GM12878 (cell line): ENCODE measurements at regions not wholly inside any gene's neighbourhood (a gene's known extent, or its start where the extent isn't known, plus 50 kb on each side); places are given as distances from the start of the nearest gene placed in this dataset.

Source experiments
- ATAC-seq: fragments of 200-7000 bp; cut with Tn5 transposase; 3 replicates; pipeline ENCODE4 v1.9.1; 2020; ENCODE audit warnings: mild to moderate bottlenecking, moderate library complexity
- BruUV-seq: library from RNA; stranded (reverse); fragments of 400-500 nt; replicated peaks from 2 replicates; lab custom pipeline; 2021; lab: Mats Ljungman, UMichigan
- CTCF ChIA-PET: fragments of 300-600 bp; sonication (Branson Sonifier 250); formaldehyde crosslinking; extraction: SDS; loops from one replicate; lab custom pipeline; 2021; ENCODE audit warnings: inconsistent platforms; lab: Yijun Ruan, JAX
- POLR2A ChIA-PET: fragments of 350-600 bp; formaldehyde crosslinking; extraction: SDS; loops from one replicate; lab custom pipeline; 2021; ENCODE audit warnings: inconsistent platforms; lab: Charles Lee
- RAD21 ChIA-PET: fragments of 300-600 bp; sonication (Branson Sonifier 250); formaldehyde crosslinking; loops from one replicate; lab custom pipeline; 2023; ENCODE audit warnings: antibody characterized with exemption; ENCODE audit not compliant: unreplicated experiment; lab: Charles Lee
- SMC1A ChIA-PET: fragments of 300-600 bp; sonication (Branson Sonifier 250); formaldehyde crosslinking; loops from one replicate; lab custom pipeline; 2023; ENCODE audit not compliant: unreplicated experiment, uncharacterized antibody; lab: Charles Lee
- DNase-seq: peaks from one replicate; pipeline ENCODE4 v3.0.0-alpha.2; 2011; ENCODE audit warnings: low read depth, low spot score
- FAIRE-seq: peaks from 3 replicates; lab custom pipeline; 2011; peaks lifted over from hg19 to GRCh38; lab: Jason Lieb, UNC
- H2AFZ ChIP-seq: 2 replicates; pipeline ENCODE4 v1.6.0; 2011; ENCODE audit warnings: low read depth, low read length, control low read depth; ENCODE audit not compliant: control insufficient read depth
- H3K27ac ChIP-seq: 2 replicates; pipeline ENCODE4 v1.5.1; 2011; ENCODE audit warnings: control low read depth; ENCODE audit not compliant: control insufficient read depth, insufficient read depth
- H3K27me3 ChIP-seq, 2 experiments: replicated peaks in 1 of 2; 2 replicates each; pipeline versions ENCODE4 v1.6.0 to v1.6.1; 2011; ENCODE audit warnings: low read length in 1 of 2; ENCODE audit not compliant: control insufficient read depth in 2 of 2, insufficient read depth in 2 of 2
- H3K36me3 ChIP-seq, 2 experiments: 2 replicates each; pipeline ENCODE4 v1.5.1; 2011; ENCODE audit warnings: low read length in 1 of 2; ENCODE audit not compliant: control insufficient read depth in 2 of 2, insufficient read depth in 2 of 2
- H3K4me1 ChIP-seq: 2 replicates; pipeline ENCODE4 v1.6.1; 2011; ENCODE audit warnings: mild to moderate bottlenecking, low read length, moderate library complexity, mixed read lengths; ENCODE audit not compliant: control insufficient read depth, insufficient read depth
- H3K4me2 ChIP-seq: 2 replicates; pipeline ENCODE4 v1.6.0; 2011; ENCODE audit warnings: control low read depth; ENCODE audit not compliant: control insufficient read depth, insufficient read depth
- H3K4me3 ChIP-seq: fragments of 200-600 bp; sonication (generic); 2 replicates; pipeline ENCODE4 v1.5.1; 2016
- H3K79me2 ChIP-seq: 2 replicates; pipeline ENCODE4 v1.6.0; 2011; ENCODE audit warnings: low read length; ENCODE audit not compliant: control insufficient read depth, insufficient read depth
- H3K9ac ChIP-seq: 2 replicates; pipeline ENCODE4 v1.8.0; 2011; ENCODE audit warnings: low read length, control low read depth, mixed read lengths; ENCODE audit not compliant: control insufficient read depth, insufficient read depth
- H3K9me3 ChIP-seq: replicated peaks from 3 replicates; pipeline ENCODE4 v1.5.1; 2011; ENCODE audit warnings: mild to moderate bottlenecking, low read length; ENCODE audit not compliant: control insufficient read depth, insufficient read depth
- H4K20me1 ChIP-seq: 2 replicates; pipeline ENCODE4 v1.6.0; 2011; ENCODE audit not compliant: control insufficient read depth, insufficient read depth
- ATF3 ChIP-seq: IDR thresholded peaks from 2 replicates; pipeline ENCODE4 v1.6.1; 2011; ENCODE audit warnings: low read depth, mild to moderate bottlenecking, low read length, moderate library complexity, borderline replicate concordance; ENCODE audit errors: extremely low read depth
- CBFB ChIP-seq: IDR thresholded peaks from 2 replicates; pipeline ENCODE4 v1.6.1; 2016; ENCODE audit warnings: antibody characterized with exemption, low read depth
- DPF2 ChIP-seq: fragments of 450-650 bp; IDR thresholded peaks from 2 replicates; pipeline ENCODE4 v1.6.1; 2017; ENCODE audit warnings: mild to moderate bottlenecking
- ESRRA ChIP-seq: IDR thresholded peaks from 2 replicates; pipeline ENCODE4 v1.6.1; 2012; ENCODE audit warnings: mild to moderate bottlenecking, low read length, improper control_type of control experiment
- NFYB ChIP-seq: IDR thresholded peaks from 2 replicates; pipeline ENCODE4 v1.6.1; 2011; ENCODE audit warnings: low read depth, mild to moderate bottlenecking, low read length, improper control_type of control experiment, moderate library complexity; ENCODE audit not compliant: insufficient read depth
- SRF ChIP-seq, 2 experiments: IDR thresholded peaks; 2 replicates each; pipeline ENCODE4 v1.6.1; 2011; ENCODE audit warnings: low read depth in 2 of 2, low read length in 2 of 2, mild to moderate bottlenecking in 1 of 2, moderate library complexity in 1 of 2
- TCF12 ChIP-seq: IDR thresholded peaks from 2 replicates; pipeline ENCODE4 v1.6.1; 2011; ENCODE audit warnings: low read depth, mild to moderate bottlenecking, low read length
- TCF3 ChIP-seq: IDR thresholded peaks from 2 replicates; pipeline ENCODE4 v1.6.1; 2012; ENCODE audit warnings: low read depth, mild to moderate bottlenecking, low read length, borderline replicate concordance; ENCODE audit not compliant: insufficient read depth
- ZBTB40 ChIP-seq: fragments of 450-650 bp; IDR thresholded peaks from 2 replicates; pipeline ENCODE4 v1.6.1; 2016; ENCODE audit warnings: mild to moderate bottlenecking, moderate library complexity, borderline replicate concordance
- WGBS: methylation state at CpG from one replicate; pipeline ENCODE4 v1.1.6; 2016; ENCODE audit warnings: low lambda C conversion rate; ENCODE audit not compliant: insufficient replicate concordance, insufficient coverage; ENCODE audit errors: missing lambda C conversion rate; 5-methylcytosine and 5-hydroxymethylcytosine counted together
- in situ Hi-C: fragments of 300-500 bp; cut with MboI; formaldehyde crosslinking; loops from 9 replicates; pipeline ENCODE4 v1.14.3; 2018; ENCODE audit warnings: mixed read lengths
- intact Hi-C: fragments of 100-400 bp; cut with micrococcal nuclease; formaldehyde crosslinking; loops from one replicate; pipeline ENCODE4 v1.14.2; 2022; ENCODE audit not compliant: unreplicated experiment
- TF ChIP-seq, protein P1 (sequence below): fragments of 450-650 bp; IDR thresholded peaks from 2 replicates; pipeline ENCODE4 v1.6.1; 2017; ENCODE audit warnings: low read depth, mild to moderate bottlenecking, moderate library complexity

- Histone ChIP-seq H3K4me1 (no peaks in the 10 kb centered on the region), H3K4me2 (no peak overlapping the region), H3K79me2 (no peaks in the 10 kb centered on the region), H3K27me3 (no peaks in the 10 kb centered on the region), H3K36me3 (no peaks in the 10 kb centered on the region), H4K20me1 (no peaks in the 10 kb centered on the region), H3K9me3 (no peaks in the 10 kb centered on the region), H3K27ac (no peak overlapping the region), H3K9ac (no peak overlapping the region), H3K4me3 (no peak overlapping the region), H2AFZ (no peak overlapping the region)
- ATAC-seq (no peak), DNase-seq (no peak), FAIRE-seq (no peak)
- ChIA-PET SMC1A (no interaction called here), CTCF (interaction anchor here (1.7 kb wide), 1 partner anchor 20 kb away, joined by 6 read pairs; no protein-coding TSS in a partner anchor), POLR2A (no interaction called here), RAD21 (no interaction called here)
- TF ChIP-seq, protein P1, sequence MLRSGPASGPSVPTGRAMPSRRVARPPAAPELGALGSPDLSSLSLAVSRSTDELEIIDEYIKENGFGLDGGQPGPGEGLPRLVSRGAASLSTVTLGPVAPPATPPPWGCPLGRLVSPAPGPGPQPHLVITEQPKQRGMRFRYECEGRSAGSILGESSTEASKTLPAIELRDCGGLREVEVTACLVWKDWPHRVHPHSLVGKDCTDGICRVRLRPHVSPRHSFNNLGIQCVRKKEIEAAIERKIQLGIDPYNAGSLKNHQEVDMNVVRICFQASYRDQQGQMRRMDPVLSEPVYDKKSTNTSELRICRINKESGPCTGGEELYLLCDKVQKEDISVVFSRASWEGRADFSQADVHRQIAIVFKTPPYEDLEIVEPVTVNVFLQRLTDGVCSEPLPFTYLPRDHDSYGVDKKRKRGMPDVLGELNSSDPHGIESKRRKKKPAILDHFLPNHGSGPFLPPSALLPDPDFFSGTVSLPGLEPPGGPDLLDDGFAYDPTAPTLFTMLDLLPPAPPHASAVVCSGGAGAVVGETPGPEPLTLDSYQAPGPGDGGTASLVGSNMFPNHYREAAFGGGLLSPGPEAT = no peak
- TF ChIP-seq CBFB (no peak), ATF3 (no peak), TCF3 (no peak), ESRRA (no peak), SRF (IDR thresholded peaks at IDR 0.05; ENCODE audit: low read depth in 2 of 2, low read length in 2 of 2) (no peak), DPF2 (no peak), TCF12 (no peak), ZBTB40 (no peak), NFYB (no peak)
- intact Hi-C loops = no loop called here
- in situ Hi-C loops = no loop called here
- BruUV-seq = no TSS peak
- 44% methylated on average over 1 of the region's 1 CpG for WGBS
These were observed 267.3 kb downstream of the LTN1 start for GRCh38 chr21:28725396-28725795.
